Muscle layer of colon (tissue), 2 donors: ENCODE measurements at regions not wholly inside any gene's neighbourhood (a gene's known extent, or its start where the extent isn't known, plus 50 kb on each side); places are given as distances from the start of the nearest gene placed in this dataset.

ENCODE experiments used
- H3K27ac ChIP-seq: one replicate; pipeline ENCODE4 v1.7.0; 2013; ENCODE audit warnings: low read depth, mild to moderate bottlenecking, low read length, moderate library complexity
- H3K27me3 ChIP-seq, 2 donors: one replicate each; pipeline ENCODE4 v1.7.0; 2013; ENCODE audit warnings: low read length in 2 of 2, mild to moderate bottlenecking in 2 of 2; ENCODE audit not compliant: insufficient read depth in 2 of 2, control insufficient read depth in 1 of 2
- H3K36me3 ChIP-seq: one replicate; pipeline ENCODE4 v1.7.0; 2013; ENCODE audit warnings: mild to moderate bottlenecking, low read length; ENCODE audit not compliant: insufficient read depth
- H3K4me1 ChIP-seq: one replicate; pipeline ENCODE4 v1.7.0; 2013; ENCODE audit warnings: mild to moderate bottlenecking, low read length; ENCODE audit not compliant: insufficient read depth
- H3K4me3 ChIP-seq, 2 donors: one replicate each; pipeline ENCODE4 v1.7.0; 2013; ENCODE audit warnings: low read length in 2 of 2, low read depth in 1 of 2, mild to moderate bottlenecking in 1 of 2, moderate library complexity in 1 of 2
- H3K9ac ChIP-seq: one replicate; pipeline ENCODE4 v1.7.0; 2013; ENCODE audit warnings: low read length
- H3K9me3 ChIP-seq: one replicate; pipeline ENCODE4 v1.7.0; 2013; ENCODE audit warnings: mild to moderate bottlenecking, low read length
- donor health status: abdominal sarcoma.
- donor health status: Adenocarcinoma of cecum.

DNA sequence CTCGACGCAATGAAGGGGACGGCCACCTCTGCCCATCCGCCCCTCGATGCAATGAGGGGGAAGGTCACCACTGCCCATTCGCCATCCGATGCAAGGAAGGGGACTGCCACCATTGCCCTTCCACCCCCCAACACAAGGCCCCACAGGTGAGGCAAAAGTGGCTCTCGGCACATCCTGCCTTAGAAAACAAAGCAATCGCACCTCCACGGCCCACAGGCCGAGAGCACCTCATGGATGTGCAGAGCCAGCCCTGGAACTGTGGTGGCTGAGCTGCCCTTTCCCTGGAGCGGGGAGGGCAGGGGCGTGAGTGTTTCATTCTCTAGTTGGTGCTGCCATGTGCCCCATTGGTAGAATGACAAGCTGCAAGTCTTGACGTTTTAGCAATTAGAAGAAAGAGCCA is 320.6 kb upstream of the SALL3 start:
- Histone ChIP-seq H3K4me3 (no peak overlapping the region), H3K36me3 (no peaks in the 10 kb centered on the region), H3K27me3 (no peaks in the 10 kb centered on the region), H3K4me1 (no peaks in the 10 kb centered on the region), H3K9me3 (no peaks in the 10 kb centered on the region), H3K9ac (no peak overlapping the region), H3K27ac (no peak overlapping the region)

GRCh38 chr18:78659748-78660147 is 319.9 kb upstream of the SALL3 start:
- Histone ChIP-seq H3K4me1 (no peaks in the 10 kb centered on the region), H3K27ac (no peak overlapping the region), H3K9me3 (no peaks in the 10 kb centered on the region)

GRCh38 chr18:78660311-78660710 is 319.3 kb upstream of the SALL3 start:
- Histone ChIP-seq H3K4me3 (no peak overlapping the region), H3K9ac (no peak overlapping the region), H3K36me3 (no peaks in the 10 kb centered on the region), H3K4me1 (no peaks in the 10 kb centered on the region), H3K27me3 (no peaks in the 10 kb centered on the region), H3K27ac (no peak overlapping the region), H3K9me3 (no peaks in the 10 kb centered on the region)

More at GRCh38 chr18:78659748-78660147, 319.9 kb upstream of the SALL3 start:
- Histone ChIP-seq H3K4me3 (no peak overlapping the region), H3K9ac (no peak overlapping the region), H3K27me3 (no peaks in the 10 kb centered on the region), H3K36me3 (no peaks in the 10 kb centered on the region)

GRCh38 chr18:78661316-78661715 is 318.3 kb upstream of the SALL3 start:
- Histone ChIP-seq H3K4me1 (no peaks in the 10 kb centered on the region), H3K9me3 (no peaks in the 10 kb centered on the region), H3K9ac (no peak overlapping the region), H3K36me3 (no peaks in the 10 kb centered on the region), H3K27me3 (no peaks in the 10 kb centered on the region), H3K27ac (no peak overlapping the region), H3K4me3 (no peak overlapping the region)

GRCh38 chr18:78662879-78663278 is 316.7 kb upstream of the SALL3 start:
- Histone ChIP-seq H3K9ac (no peak overlapping the region), H3K36me3 (no peaks in the 10 kb centered on the region), H3K4me1 (no peaks in the 10 kb centered on the region), H3K27me3 (no peaks in the 10 kb centered on the region), H3K27ac (no peak overlapping the region), H3K4me3 (no peak overlapping the region), H3K9me3 (no peaks in the 10 kb centered on the region)

DNA sequence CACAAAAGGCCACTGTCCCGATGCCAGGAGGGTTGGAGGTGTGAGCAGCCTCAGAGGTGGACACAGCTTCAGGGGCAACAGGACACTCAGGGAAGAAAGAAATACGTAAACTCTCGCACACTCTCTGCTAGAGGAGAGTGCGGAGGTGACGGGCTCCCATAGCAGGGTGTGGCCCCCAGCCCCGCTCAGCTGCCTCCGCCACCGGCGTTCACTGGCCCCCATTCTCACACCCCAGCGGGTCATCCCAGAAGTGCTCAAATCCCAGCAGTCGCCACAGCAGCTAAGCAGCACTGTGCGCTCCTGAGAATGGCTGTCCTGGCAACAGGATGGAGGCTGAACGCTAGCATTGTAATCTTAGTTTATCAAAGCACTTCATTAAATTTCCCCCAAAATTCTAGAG is 315.6 kb upstream of the SALL3 start:
- H3K9me3 ChIP-seq = no peaks in the 10 kb centered on the region
- H3K27ac ChIP-seq = no peak overlapping the region
- H3K9ac ChIP-seq = no peak overlapping the region

DNA sequence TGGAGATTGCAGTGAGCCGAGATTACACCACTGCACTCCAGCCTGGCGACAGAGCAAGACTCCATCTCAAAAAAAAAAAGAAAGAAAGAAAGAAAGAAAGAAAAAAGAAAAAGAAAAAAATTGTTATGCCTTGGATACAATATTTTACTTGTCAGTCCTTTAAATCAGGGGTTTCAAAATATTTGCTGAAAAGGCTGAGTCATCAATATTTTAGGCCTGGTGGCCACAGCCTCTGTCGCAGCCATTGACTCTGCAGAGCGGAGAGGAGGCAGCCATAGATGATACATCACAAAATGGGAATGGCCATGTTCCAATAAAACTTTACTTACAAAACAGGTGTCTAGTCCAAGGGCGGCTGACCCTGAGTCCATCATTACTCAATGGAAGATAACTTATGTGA is 314.8 kb upstream of the SALL3 start:
- H3K9ac ChIP-seq = no peak overlapping the region
- H3K9me3 ChIP-seq = no peaks in the 10 kb centered on the region
- no peak overlapping the region for H3K4me3 ChIP-seq
- no peaks in the 10 kb centered on the region for H3K27me3 ChIP-seq
- H3K27ac ChIP-seq = no peak overlapping the region
- no peaks in the 10 kb centered on the region for H3K36me3 ChIP-seq
- H3K4me1 ChIP-seq = no peaks in the 10 kb centered on the region

More for the DNA sequence above, 315.6 kb upstream of the SALL3 start:
- H3K4me1 ChIP-seq = no peaks in the 10 kb centered on the region
- H3K36me3 ChIP-seq = no peaks in the 10 kb centered on the region
- H3K4me3 ChIP-seq = no peak overlapping the region
- H3K27me3 ChIP-seq = no peaks in the 10 kb centered on the region

DNA sequence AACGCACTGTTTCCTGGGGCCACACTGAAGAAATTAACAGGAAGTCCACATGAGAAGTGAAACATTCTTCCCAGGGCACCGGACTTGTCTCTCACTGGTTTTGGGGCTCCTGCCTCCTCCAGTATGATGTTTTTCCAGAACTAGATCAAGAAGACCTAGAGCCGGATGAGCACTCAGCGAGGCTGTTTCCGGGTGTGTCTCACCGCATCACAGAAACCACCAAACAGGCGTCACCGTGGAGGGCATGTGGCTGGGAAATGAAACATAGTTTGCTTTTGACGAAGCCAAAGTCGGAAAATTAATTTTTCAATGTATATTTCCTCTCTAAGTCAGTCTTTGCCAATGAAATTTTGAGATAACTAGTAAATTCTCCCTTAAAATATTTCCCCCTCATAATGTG is 314.0 kb upstream of the SALL3 start:
- Histone ChIP-seq H3K4me1 (no peaks in the 10 kb centered on the region), H3K9me3 (no peaks in the 10 kb centered on the region), H3K27ac (no peak overlapping the region), H3K36me3 (no peaks in the 10 kb centered on the region), H3K9ac (no peak overlapping the region), H3K4me3 (no peak overlapping the region), H3K27me3 (no peaks in the 10 kb centered on the region)

GRCh38 chr18:78666666-78667335 is 312.8 kb upstream of the SALL3 start:
- Histone ChIP-seq H3K9ac (no peak overlapping the region), H3K27me3 (no peaks in the 10 kb centered on the region), H3K4me1 (no peaks in the 10 kb centered on the region)

GRCh38 chr18:78670778-78671391 is 308.7 kb upstream of the SALL3 start:
- H3K36me3 ChIP-seq = no peaks in the 10 kb centered on the region
- no peak overlapping the region for H3K9ac ChIP-seq
- H3K27me3 ChIP-seq = no peaks in the 10 kb centered on the region
- no peaks in the 10 kb centered on the region for H3K9me3 ChIP-seq
- no peak overlapping the region for H3K4me3 ChIP-seq
- no peak overlapping the region for H3K27ac ChIP-seq
- no peaks in the 10 kb centered on the region for H3K4me1 ChIP-seq

More at GRCh38 chr18:78666666-78667335, 312.8 kb upstream of the SALL3 start:
- Histone ChIP-seq H3K4me3 (no peak overlapping the region), H3K27ac (no peak overlapping the region), H3K9me3 (no peaks in the 10 kb centered on the region), H3K36me3 (no peaks in the 10 kb centered on the region)

DNA sequence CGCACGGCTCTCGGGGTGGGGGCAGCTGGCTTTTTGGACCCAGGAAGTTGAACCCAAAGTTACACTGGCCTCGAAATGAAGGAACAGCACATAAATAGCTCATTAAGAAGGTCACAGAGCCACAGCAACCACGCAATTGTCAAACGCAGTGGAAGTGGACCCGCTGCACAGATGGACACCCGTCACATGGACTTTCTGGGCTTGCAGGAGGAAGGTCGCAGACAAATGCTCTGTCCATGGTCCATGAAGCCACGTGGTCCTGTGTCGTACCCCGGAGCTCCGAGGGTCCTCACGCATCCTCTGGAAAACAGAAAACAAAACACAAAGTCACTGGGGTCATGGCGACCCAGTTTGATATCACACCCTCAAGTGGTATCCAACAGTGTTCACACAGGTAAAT is 308.1 kb upstream of the SALL3 start:
- Histone ChIP-seq H3K9ac (no peak overlapping the region), H3K36me3 (no peaks in the 10 kb centered on the region), H3K27me3 (no peaks in the 10 kb centered on the region), H3K27ac (no peak overlapping the region), H3K4me1 (no peaks in the 10 kb centered on the region), H3K9me3 (no peaks in the 10 kb centered on the region), H3K4me3 (no peak overlapping the region)

DNA sequence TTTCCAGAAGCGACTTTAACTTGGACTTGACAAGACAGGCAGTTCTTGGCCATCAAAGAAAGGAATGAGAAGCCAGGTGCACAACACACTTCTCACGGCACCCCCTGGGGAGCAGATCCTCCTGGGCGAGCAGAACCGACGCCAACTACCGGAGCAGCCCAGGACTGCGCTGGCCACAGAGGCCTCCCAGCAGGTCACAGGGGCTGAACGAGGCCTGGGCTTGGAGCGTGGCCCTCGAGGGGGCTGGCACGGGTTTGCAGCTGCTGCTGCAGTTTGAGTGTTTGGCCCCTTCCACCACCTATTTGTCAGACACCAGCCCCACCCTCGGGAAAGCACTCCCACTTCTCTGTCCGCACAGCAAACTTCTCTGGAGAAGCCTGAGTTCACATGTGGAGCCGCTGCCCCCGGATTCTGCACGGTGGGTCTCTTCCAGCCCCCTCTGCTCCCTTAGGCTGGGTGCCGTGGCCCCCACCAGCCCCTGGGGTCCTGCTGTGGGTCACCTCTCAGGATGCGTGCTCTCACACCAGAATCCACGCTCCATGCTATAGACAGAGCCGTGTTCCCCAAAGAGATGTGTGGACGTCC is 306.7 kb upstream of the SALL3 start:
- Histone ChIP-seq H3K27me3 (no peaks in the 10 kb centered on the region), H3K27ac (no peak overlapping the region), H3K4me3 (no peak overlapping the region), H3K4me1 (no peaks in the 10 kb centered on the region), H3K9ac (no peak overlapping the region), H3K9me3 (no peaks in the 10 kb centered on the region), H3K36me3 (no peaks in the 10 kb centered on the region)
